HG03066 (cell line): ENCODE measurements at regions not wholly inside any gene's neighbourhood (a gene's known extent, or its start where the extent isn't known, plus 50 kb on each side); places are given as distances from the start of the nearest gene placed in this dataset.

Experiments used
- ATAC-seq: cut with Tn5 transposase; IDR thresholded peaks from one replicate; pipeline ENCODE4 v1.9.1; 2021; ENCODE audit warnings: low read depth; ENCODE audit not compliant: unreplicated experiment

GRCh38 chr10:78520737-78521430, 487.2 kb downstream of the RPS24 start:
- ATAC-seq: no peak

- ATAC-seq: no peak
These were observed 489.8 kb downstream of the RPS24 start for GRCh38 chr10:78523453-78523852.

- no peak for ATAC-seq
These were observed 490.7 kb downstream of the RPS24 start for GRCh38 chr10:78524342-78524741.

- ATAC-seq: no peak
These were observed 491.3 kb downstream of the RPS24 start for GRCh38 chr10:78524941-78525340.

- no peak for ATAC-seq
These were observed 492.7 kb downstream of the RPS24 start for GRCh38 chr10:78526347-78526746.

GRCh38 chr10:78527296-78527695, 493.6 kb downstream of the RPS24 start:
- ATAC-seq: no peak

GRCh38 chr10:78528749-78529204, 495.1 kb downstream of the RPS24 start:
- ATAC-seq: no peak

- no peak for ATAC-seq
These were observed 495.6 kb downstream of the RPS24 start for GRCh38 chr10:78529262-78529661.

- ATAC-seq: no peak
These were observed 497.4 kb downstream of the RPS24 start for GRCh38 chr10:78531088-78531487.

GRCh38 chr10:78532480-78533042, 498.9 kb downstream of the RPS24 start:
- ATAC-seq: no peak

GRCh38 chr10:78533098-78533497, 499.4 kb downstream of the RPS24 start:
- ATAC-seq: no peak

GRCh38 chr10:78533776-78534175, 500.1 kb downstream of the RPS24 start:
- ATAC-seq: no peak

GRCh38 chr10:78535716-78536218, 502.1 kb downstream of the RPS24 start:
- ATAC-seq: no peak

- ATAC-seq: no peak
These were observed 503.4 kb downstream of the RPS24 start for GRCh38 chr10:78537018-78537417.

GRCh38 chr10:78539247-78539766, 505.6 kb downstream of the RPS24 start:
- no peak for ATAC-seq

- ATAC-seq: no peak
These were observed 506.9 kb downstream of the RPS24 start for GRCh38 chr10:78540355-78541076.

GRCh38 chr10:78541481-78542140, 507.9 kb downstream of the RPS24 start:
- ATAC-seq: no peak

- no peak for ATAC-seq
These were observed 508.5 kb downstream of the RPS24 start for GRCh38 chr10:78542141-78542489.

- no peak for ATAC-seq
These were observed 508.9 kb downstream of the RPS24 start for GRCh38 chr10:78542521-78542920.

GRCh38 chr10:78543031-78543748, 509.5 kb downstream of the RPS24 start:
- ATAC-seq: no peak
